Tibial artery (tissue), 4 donors: ENCODE measurements at regions not wholly inside any gene's neighbourhood (a gene's known extent, or its start where the extent isn't known, plus 50 kb on each side); places are given as distances from the start of the nearest gene placed in this dataset.

Experiments used
- DNase-seq, 2 donors: peaks; one replicate each; pipeline ENCODE4 v3.0.0-alpha.2; 2019
- H3K27ac ChIP-seq, 2 donors: fragments of 200-600 bp; sonication (generic) in 1 of 2; 1 replicate in 1 of 2; 2 replicates in 1 of 2; pipeline ENCODE4 v1.5.1; 2018 to 2019; ENCODE audit warnings: mild to moderate bottlenecking in 1 of 2
- H3K27me3 ChIP-seq, 2 donors: fragments of 200-600 bp; sonication (generic) in 1 of 2; one replicate each; pipeline versions ENCODE4 v1.5.1 to v1.6.0; 2016 to 2019
- H3K36me3 ChIP-seq, 3 donors: fragments of 200-600 bp; sonication (generic) in 2 of 3; one replicate each; pipeline ENCODE4 v1.5.1; 2016 to 2019; ENCODE audit warnings: mild to moderate bottlenecking in 2 of 3
- H3K4me1 ChIP-seq, 4 donors: fragments of 200-600 bp; sonication (generic) in 2 of 4; 1 replicate in 3 of 4; 2 replicates in 1 of 4; pipeline ENCODE4 v1.5.1; 2016 to 2019
- H3K4me3 ChIP-seq, 2 donors: fragments of 200-600 bp; sonication (generic) in 1 of 2; 1 replicate in 1 of 2; 2 replicates in 1 of 2; pipeline ENCODE4 v1.5.1; 2018 to 2019; ENCODE audit warnings: mild to moderate bottlenecking in 2 of 2
- H3K9me3 ChIP-seq, 3 donors: fragments of 200-600 bp; sonication (generic) in 1 of 3; one replicate each; pipeline ENCODE4 v1.5.1; 2016 to 2019
- intact Hi-C: fragments of 100-400 bp; cut with DNase I; formaldehyde crosslinking; loops from one replicate; pipeline ENCODE4 v1.15.0; 2023; ENCODE audit warnings: low total_unique reads
- TF ChIP-seq, protein P1 (sequence below), 2 experiments: fragments of 200-600 bp in 1 of 2; fragments of 450-650 bp in 1 of 2; IDR thresholded peaks; one replicate each; pipeline ENCODE4 v1.5.1; 2017 to 2019; ENCODE audit warnings: antibody characterized with exemption in 2 of 2, mild to moderate bottlenecking in 1 of 2, moderate library complexity in 1 of 2

DNA sequence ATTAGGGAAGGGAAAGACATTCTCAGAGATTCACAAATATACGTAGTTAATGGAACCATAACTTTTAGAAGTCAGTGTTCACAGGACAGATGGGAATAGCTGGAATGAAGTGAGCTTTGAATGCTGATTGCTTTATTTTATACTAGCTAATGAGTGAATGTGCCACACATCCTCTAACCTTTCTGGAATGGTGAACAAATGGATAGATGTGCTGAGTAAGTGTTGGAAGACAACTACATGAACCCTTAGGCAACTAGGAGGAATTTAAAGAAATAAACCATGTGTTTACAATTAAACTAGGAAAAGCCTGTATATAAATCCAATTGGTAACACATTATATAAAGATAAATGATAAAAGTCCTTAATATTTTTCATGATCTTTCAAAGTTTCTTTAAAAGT, 91.6 kb upstream of the LIMCH1 start:
- H3K27ac ChIP-seq: no peak overlapping the region
- intact Hi-C loops: no loop called here
- no peak overlapping the region for H3K4me3 ChIP-seq
- no peaks in the 10 kb centered on the region for H3K27me3 ChIP-seq
- DNase-seq: no peak
- H3K36me3 ChIP-seq: no peaks in the 10 kb centered on the region
- no peaks in the 10 kb centered on the region for H3K9me3 ChIP-seq
- peaks cover 0 to 58% (median 15%) of the 10 kb centered on the region in 4 donors for H3K4me1 ChIP-seq
- TF ChIP-seq, protein P1, sequence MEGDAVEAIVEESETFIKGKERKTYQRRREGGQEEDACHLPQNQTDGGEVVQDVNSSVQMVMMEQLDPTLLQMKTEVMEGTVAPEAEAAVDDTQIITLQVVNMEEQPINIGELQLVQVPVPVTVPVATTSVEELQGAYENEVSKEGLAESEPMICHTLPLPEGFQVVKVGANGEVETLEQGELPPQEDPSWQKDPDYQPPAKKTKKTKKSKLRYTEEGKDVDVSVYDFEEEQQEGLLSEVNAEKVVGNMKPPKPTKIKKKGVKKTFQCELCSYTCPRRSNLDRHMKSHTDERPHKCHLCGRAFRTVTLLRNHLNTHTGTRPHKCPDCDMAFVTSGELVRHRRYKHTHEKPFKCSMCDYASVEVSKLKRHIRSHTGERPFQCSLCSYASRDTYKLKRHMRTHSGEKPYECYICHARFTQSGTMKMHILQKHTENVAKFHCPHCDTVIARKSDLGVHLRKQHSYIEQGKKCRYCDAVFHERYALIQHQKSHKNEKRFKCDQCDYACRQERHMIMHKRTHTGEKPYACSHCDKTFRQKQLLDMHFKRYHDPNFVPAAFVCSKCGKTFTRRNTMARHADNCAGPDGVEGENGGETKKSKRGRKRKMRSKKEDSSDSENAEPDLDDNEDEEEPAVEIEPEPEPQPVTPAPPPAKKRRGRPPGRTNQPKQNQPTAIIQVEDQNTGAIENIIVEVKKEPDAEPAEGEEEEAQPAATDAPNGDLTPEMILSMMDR (IDR thresholded peaks at IDR 0.05): no peak

DNA sequence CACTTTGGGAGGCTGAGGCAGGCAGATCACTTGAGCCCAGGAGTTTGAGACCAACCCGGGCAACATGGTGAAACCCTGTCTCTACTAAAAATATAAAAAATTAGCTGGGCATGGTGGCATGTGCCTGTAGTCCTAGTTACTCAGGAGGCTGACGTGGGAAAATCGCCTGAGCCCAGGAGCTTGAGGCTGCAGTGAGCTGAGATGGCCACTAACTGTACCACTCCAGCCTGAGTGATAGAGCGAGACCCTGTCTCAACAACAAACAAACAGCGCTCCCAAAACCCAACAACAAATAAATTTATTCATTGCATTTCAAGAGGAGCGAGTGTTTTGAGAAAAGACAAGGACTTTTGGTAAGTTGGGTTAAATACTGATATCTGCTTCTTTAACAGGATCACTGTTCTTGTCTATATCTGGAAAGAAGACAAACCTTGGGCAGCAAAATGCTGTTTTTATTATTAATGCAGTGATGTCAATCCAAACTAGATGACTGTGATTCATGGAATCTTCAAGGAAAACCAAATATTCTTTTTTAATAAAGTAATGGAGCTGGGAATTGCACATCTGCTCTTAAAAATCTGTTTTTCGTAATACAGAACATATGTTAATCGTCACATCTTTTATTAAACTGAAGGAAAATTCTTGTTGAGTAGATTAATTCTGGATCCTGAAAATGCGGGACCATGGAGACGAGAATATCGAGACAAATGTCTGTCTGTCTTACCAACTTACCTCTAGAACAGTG, 90.8 kb upstream of the LIMCH1 start:
- TF ChIP-seq, protein P1 (IDR thresholded peaks at IDR 0.05): no peak
- Histone ChIP-seq H3K27ac (no peak overlapping the region), H3K27me3 (no peaks in the 10 kb centered on the region), H3K9me3 (no peaks in the 10 kb centered on the region), H3K36me3 (no peaks in the 10 kb centered on the region), H3K4me3 (no peak overlapping the region), H3K4me1 (peaks cover 0 to 61% (median 15%) of the 10 kb centered on the region in 4 donors)
- intact Hi-C loops: no loop called here
- DNase-seq: no peak

DNA sequence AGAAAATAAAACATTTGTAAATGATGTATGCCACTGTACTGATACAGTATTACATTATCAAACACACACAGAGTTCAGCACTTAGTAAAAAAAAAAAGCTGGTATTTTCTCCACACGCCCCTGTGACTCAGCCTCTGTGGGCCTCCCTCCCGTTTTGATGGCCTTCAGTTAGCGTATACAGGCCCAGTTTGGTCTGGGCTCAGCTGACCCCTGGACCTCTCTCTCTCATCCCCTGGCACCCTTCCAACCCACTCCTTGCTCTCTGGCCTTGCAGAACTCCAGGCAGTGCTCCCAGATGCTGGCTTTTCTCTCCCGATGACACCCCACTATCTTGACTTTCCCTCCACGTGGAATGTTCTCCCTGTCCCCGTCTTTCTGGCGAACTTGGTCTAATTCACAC, 89.0 kb upstream of the LIMCH1 start:
- H3K4me1 ChIP-seq: peaks cover 0 to 54% (median 12%) of the 10 kb centered on the region in 4 donors
- peak in 1 of 2 donors; percentile 28 for DNase-seq
- TF ChIP-seq, protein P1 (IDR thresholded peaks at IDR 0.05): no peak

DNA sequence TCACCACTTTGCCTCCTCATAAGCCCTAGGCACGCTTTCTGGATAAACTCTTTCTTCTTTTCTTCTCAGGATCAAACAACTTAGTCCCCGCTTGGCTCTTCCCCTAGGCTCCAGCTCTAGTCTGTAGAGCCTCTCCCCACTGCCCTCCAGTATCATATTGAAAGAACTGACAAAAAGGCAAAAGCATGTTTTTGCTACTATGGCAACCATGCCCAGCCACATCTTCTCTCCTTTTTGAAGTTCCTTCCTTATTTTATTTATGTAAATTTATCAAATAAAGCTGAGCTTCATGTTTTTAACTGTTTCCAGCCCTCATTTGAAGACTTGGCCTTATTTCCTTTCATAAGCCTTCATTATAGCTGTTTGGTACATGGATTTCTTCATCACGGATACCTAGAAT, 86.0 kb upstream of the LIMCH1 start:
- peaks cover 0 to 51% (median 3%) of the 10 kb centered on the region in 4 donors for H3K4me1 ChIP-seq
- no peak for DNase-seq
- intact Hi-C loops: no loop called here
- no peak overlapping the region for H3K4me3 ChIP-seq
- H3K36me3 ChIP-seq: no peaks in the 10 kb centered on the region
- no peaks in the 10 kb centered on the region for H3K9me3 ChIP-seq
- no peaks in the 10 kb centered on the region for H3K27me3 ChIP-seq
- TF ChIP-seq, protein P1 (IDR thresholded peaks at IDR 0.05): no peak
- H3K27ac ChIP-seq: no peak overlapping the region

More for the DNA sequence above, 89.0 kb upstream of the LIMCH1 start:
- Histone ChIP-seq H3K36me3 (no peaks in the 10 kb centered on the region), H3K27ac (no peak overlapping the region), H3K9me3 (no peaks in the 10 kb centered on the region), H3K4me3 (no peak overlapping the region), H3K27me3 (no peaks in the 10 kb centered on the region)
- intact Hi-C loops: no loop called here

DNA sequence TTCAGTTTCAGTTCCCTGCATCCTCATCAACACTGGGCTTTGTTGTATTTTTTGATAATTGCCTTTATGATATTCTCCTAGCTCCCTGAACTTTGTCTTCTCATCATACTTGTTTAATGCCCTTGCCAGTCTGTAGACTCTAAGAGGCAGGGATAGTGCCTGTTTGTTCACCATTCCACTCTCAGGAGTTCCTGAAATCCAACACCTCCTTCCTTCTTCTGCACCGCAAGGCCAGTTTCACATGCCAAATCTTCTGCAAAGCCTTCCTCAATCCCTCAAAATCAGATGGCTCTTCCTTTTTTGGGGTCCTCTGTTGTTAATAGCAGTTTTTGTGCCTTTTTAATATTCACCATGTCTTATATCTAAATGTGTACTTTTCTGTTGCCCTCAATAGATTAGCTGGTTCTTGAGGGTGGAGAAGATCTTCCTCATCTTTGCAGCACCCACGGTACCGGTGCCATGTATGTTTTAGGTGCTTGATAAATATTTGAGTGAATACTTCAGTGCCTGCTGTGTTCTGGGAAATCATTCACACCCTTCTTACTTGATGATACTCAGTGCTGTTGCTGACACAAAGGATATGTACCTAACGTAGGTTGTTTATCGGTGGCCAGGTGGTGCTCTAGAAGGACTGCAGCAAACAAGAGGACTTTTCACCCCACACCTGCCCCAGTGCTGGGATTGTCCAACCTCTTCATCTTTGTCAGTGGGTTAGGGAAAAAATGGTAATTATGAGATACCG, 85.3 kb upstream of the LIMCH1 start:
- TF ChIP-seq, protein P1 (IDR thresholded peaks at IDR 0.05): no peak
- no peaks in the 10 kb centered on the region for H3K27me3 ChIP-seq
- H3K36me3 ChIP-seq: no peaks in the 10 kb centered on the region
- no peak for DNase-seq
- intact Hi-C loops: no loop called here
- no peak overlapping the region for H3K4me3 ChIP-seq
- H3K4me1 ChIP-seq: peaks cover 0 to 51% (median 3%) of the 10 kb centered on the region in 4 donors
- no peak overlapping the region for H3K27ac ChIP-seq
- no peaks in the 10 kb centered on the region for H3K9me3 ChIP-seq
